ENCODE measurements at regions not wholly inside any gene's neighbourhood (a gene's known extent, or its start where the extent isn't known, plus 50 kb on each side); places are given as distances from the start of the nearest gene placed in this dataset.

GRCh38 chr5:92394936-92395335, 1011.8 kb upstream of the ARRDC3 start:
- TF ChIP-seq CTCF (IDR thresholded peaks at IDR 0.05; ENCODE audit: low read depth, low read length), result no peak

GRCh38 chr5:92390657-92391056, 1007.5 kb upstream of the ARRDC3 start:
- no peak for TF ChIP-seq CTCF (IDR thresholded peaks at IDR 0.05; ENCODE audit: low read depth, low read length)
- no peak overlapping the region for H3K4me3 ChIP-seq (ENCODE audit: low read depth, low read length)

More at GRCh38 chr5:92394936-92395335, 1011.8 kb upstream of the ARRDC3 start:
- no peak overlapping the region for H3K4me3 ChIP-seq (ENCODE audit: low read depth, low read length)

GRCh38 chr5:92380069-92380770, 997.1 kb upstream of the ARRDC3 start:
- no peak for TF ChIP-seq CTCF (IDR thresholded peaks at IDR 0.05; ENCODE audit: low read depth, low read length)

GRCh38 chr5:92378966-92379611, 996.0 kb upstream of the ARRDC3 start:
- no peak for TF ChIP-seq CTCF (IDR thresholded peaks at IDR 0.05; ENCODE audit: low read depth, low read length)
- no peak overlapping the region for H3K4me3 ChIP-seq (ENCODE audit: low read depth, low read length)

More at GRCh38 chr5:92380069-92380770, 997.1 kb upstream of the ARRDC3 start:
- H3K4me3 ChIP-seq (ENCODE audit: low read depth, low read length), result no peak overlapping the region

GRCh38 chr5:92374859-92375258, 991.7 kb upstream of the ARRDC3 start:
- H3K4me3 ChIP-seq (ENCODE audit: low read depth, low read length), result no peak overlapping the region
- no peak for TF ChIP-seq CTCF (IDR thresholded peaks at IDR 0.05; ENCODE audit: low read depth, low read length)

GRCh38 chr5:92372766-92373165, 989.6 kb upstream of the ARRDC3 start:
- no peak overlapping the region for H3K4me3 ChIP-seq (ENCODE audit: low read depth, low read length)
- TF ChIP-seq CTCF (IDR thresholded peaks at IDR 0.05; ENCODE audit: low read depth, low read length), result no peak

GRCh38 chr5:92371889-92372235, 988.7 kb upstream of the ARRDC3 start:
- no peak overlapping the region for H3K4me3 ChIP-seq (ENCODE audit: low read depth, low read length)
- no peak for TF ChIP-seq CTCF (IDR thresholded peaks at IDR 0.05; ENCODE audit: low read depth, low read length)

Measured in WI38 (cell line).